ENCODE measurements at regions not wholly inside any gene's neighbourhood (a gene's known extent, or its start where the extent isn't known, plus 50 kb on each side); places are given as distances from the start of the nearest gene placed in this dataset.

DNA sequence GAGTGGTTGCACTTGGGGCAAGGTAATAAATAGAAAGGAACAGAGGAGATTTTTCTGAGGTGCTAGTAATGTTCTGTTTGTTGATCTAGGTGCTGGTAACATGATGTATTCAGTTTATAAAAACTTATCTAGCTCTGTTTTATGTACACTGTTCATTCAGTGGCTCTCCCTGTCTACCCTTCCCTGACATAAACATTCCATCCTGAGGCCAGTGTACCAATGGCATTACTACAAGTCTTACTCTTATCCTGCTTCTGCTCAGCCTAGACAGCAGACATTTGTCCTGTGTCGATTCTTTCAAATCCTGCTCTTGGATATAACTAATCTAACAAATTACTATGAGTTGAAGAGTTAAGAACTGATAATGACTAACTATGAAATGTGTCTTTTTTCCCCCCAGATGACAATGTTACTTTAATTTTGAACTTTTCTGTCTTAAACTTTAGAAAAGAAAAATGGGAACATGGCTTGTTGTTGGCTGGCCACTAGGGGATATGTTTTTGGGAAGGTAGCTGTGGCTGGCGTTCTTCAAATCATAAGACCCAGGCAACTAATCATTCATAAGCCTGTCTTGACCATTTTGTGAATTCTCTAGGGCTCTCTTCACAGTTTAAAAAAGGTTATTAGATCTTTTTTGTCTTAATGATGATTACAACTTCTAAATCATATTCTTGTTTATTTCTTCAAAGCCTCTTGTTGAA, 390.9 kb downstream of the PBX1 start:
- DNase-seq, result no peak

DNA sequence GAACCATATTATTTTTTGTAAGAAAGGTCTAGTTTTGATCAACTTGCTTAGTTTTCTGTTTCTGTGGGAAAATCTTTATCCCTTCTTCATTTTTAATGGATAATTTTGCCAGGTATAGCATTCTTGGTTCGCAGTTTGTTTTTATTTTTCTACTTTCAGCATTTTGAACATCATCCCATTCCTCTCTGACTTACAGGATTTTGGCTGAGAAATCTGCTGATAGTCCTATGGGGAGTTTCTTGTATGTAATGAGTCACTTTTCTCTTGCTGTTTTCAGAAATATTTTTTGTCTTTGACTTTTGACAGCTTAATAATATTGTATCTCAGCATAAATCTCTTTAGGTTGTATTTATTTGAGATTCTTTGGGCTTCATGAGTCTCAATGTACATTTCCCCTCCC, 389.1 kb downstream of the PBX1 start:
- no peak for DNase-seq

DNA sequence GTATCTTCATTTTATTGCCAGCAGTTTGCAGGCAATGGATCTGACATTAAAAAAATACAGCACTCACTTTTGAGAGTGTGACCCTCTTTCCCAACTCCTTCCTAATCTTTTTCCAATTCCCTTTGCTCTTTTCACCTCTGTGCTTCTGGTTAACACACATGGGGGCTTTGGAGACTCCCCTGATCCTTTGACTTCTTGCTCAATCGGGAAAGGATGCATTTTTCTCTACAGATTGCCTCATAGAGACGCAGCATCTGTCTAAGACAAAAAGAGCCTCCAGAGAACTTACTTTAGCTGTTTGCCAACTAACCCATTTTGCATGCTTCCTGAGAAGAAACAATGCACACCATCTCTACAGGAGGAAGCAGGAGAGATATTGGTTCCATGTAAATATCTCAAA, 378.3 kb downstream of the PBX1 start:
- no peak for DNase-seq

DNA sequence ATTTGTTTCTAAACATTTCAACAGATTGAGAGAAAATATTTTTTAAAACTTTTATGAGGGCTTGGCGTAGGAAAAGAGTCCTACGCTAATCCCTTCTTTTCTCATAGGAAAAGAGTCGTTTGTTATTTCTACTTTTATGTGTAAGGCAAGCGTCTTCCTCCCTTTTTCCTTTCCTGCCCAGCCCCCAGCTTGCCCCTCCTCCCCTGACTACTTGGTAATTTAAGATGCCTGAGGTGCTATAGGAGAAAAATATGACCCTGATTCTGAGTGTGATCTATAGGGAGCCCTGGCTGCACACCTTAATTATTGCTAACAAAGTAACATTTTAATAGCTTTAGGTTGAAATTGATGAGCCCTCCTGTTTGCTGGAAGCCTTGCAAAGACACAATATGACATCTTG, 373.6 kb downstream of the PBX1 start:
- DNase-seq, result no peak

DNA sequence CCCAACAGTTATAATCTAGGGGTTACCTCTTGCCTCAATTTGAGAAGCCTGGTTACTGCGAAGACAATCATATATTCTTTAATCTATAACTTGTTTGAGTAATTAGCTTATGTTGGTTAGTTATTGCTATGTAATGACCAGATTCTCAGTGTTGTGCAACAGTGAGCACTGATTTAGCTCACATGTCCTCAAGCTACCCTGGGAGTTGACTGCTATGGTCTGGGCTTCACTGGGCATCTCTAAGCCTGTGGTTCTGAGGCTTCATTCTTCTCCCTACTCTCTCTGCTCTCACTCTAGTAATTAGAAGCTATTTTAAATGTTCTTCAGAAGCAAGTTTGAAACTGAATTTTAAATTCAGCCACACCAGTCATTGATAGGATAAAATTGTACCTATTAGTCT, 371.8 kb downstream of the PBX1 start:
- no peak for DNase-seq

DNA sequence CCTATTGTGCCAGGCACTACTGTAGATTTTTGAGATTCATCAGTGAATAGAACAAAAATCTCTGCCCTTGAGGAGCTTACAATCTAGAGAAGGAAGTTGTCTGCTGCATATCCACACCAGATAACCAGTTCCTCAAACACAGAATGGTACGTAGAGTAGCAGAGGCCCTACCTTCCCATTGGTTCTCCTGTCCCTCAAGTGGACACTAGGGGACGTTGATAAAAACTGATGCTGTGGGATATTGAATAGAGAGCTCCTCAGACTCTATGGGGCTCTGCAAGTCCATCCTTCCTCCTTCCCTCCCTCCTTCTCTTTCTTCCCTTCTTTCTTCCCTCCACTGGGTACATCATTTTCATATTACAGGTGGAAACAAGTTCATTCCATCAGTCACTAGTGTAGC, 371.3 kb downstream of the PBX1 start:
- DNase-seq, result no peak

DNA sequence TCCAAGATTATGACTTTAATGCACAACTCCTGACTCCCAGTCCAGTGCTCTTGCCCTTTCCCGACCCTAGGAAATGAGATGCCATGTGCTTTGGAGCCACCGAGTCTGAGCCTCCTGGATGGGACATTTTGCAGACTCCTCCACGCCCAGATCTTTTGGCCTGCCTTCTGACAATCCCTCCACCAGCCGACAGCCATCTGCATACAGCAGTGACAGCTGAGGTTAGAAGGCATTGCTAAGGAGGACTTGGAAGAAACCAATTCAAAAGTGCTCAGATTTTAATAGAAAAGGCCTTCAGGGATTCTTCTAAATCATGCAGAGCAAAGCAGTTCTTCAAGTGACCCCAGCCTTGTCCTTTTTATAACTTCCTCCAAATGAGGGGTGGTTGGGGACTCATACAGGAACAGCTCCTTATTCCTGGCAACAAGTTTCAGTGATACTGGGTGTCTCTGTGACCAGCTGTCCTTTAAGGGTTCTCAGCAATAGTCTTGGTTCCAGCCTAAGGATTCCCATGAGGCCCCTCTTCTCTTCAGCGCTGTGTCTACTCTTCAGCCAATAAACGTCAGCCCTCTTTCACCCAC, 369.3 kb downstream of the PBX1 start:
- DNase-seq, result no peak

DNA sequence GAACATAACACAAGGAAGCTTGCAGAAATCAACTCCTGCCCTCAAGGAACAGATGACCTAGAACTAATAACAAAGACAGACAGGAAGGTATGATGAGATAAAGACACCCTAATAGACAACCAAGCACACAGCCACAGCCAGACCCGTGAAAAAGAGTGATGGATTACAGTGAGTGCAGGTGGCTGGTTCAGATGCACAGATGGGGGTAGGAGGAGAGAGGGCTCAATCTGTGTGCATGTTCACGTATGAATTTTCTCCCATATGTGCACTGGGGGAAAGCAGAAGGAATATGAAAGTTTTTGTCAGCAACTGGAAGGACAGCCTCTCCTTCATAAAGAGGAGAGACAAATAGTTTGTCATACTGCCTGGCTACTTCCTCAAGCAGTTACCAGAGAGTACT, 367.1 kb downstream of the PBX1 start:
- no peak for DNase-seq

DNA sequence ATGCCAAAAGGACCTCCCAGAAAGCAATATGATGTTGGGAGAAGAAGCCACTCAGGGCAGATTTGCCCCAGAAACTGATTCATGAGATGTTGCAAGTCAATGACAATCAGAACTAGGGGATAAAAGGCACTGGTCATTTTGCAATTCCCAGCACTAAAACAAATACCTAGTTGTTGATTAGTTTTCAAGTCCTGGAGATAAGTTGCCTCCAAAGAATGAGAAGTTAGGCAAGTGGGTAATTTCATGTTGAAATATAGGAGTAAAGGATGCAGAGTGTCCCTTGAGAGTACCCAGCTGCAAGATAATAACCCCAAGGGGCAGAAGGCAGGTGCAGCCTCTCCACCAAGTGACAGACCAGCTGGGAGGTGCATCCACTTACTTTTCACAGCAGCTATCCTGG, 363.6 kb downstream of the PBX1 start:
- DNase-seq, result no peak

DNA sequence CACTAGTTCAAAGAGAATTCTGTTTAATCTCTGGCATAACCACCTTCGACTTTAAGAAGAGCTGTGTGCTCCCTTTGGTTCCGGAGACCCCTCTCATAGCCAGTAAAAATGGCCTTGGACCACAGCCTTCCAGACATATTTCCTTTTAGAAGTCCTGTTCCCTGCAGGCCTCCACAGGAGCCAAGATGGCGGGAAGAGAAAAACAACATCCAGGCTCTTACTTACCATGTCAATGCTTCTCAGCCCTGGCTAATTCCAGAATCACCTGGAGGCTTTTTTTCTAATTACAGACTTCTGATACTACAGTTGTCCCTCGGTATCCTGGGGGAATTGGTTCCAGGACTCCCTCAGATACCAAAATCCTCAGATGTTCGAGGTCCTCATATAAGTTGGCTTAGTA, 362.5 kb downstream of the PBX1 start:
- no peak for DNase-seq

DNA sequence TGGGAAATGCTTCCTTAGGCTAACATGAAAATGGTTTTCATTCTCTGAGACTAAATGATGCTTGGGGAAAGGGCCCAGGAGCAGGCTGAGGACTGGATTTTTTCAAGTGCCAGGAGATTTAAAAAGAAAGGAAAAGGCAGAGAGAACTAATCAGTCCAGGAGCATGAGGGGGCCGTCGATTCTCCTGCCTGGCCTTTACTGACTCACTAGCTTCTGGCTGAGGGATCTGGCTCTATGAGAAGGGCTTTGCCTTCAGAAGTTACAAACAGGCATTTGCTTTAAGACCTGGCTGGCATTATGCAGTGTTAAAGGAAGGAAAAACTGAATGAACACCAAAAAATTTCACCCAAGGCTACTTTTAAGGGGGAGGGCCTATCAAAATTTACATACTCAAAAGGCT, 359.2 kb downstream of the PBX1 start:
- no peak for DNase-seq

DNA sequence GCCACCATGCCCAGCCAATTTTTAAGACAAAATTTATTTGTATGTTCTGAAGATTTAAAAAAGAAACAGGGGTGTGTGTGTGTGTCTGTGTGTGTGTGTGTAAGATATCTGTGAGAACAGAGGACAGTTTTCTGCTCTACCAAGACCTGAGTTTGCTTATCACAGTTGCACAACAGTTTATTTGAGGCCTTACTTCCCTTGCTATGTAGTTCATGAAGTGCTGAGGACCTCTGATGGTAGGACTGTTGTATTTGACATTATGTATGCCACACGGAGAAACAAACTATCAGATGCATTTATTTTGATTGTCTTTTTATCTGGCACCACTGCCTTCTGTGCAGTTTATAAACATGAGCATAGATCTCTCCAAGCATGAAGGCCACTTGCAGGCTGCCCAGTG, 355.2 kb downstream of the PBX1 start:
- DNase-seq, result peak in 2 of 56 donors; percentile 0 to 11

DNA sequence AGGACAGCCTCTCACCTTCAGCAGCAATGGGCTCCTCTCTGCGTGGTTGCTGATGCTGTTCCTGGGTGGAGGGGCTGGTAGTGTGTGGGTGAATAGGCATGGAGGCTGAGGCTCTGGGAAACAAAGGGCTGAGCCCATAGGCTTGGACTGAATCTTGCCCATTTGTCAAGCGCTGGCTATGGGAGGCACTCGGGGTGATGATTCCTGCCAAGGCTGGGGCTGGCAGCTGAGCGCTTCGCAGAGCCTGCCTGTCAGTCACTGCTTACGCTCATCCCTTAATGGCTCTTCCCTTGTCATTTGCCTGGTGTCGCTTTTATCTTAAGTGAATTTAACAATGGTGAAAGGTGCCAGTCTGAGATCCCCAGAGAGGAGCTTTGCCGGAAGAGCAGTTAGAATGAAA, 353.3 kb downstream of the PBX1 start:
- DNase-seq, result peak in 6 of 56 donors; percentile 1 to 17 (median 3)

DNA sequence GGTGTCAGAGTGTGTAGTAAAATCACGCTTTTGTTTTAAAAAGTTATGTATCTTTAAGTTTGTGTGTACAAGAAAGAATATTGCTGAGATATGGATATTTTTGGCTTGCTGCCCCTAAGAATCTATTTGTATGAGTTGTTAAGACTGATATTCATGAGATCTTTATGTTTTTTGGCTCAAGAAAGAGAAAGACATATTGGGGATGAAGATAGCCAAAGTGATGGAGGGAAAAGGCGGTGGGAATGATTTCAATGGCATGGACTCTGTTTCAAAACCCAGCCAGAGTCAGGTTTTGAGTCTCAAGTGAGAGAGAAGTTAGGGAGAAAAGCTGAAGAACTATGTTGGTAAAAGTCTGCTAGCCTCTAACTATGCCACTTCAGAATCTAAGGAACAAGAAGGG, 351.7 kb downstream of the PBX1 start:
- no peak for DNase-seq

DNA sequence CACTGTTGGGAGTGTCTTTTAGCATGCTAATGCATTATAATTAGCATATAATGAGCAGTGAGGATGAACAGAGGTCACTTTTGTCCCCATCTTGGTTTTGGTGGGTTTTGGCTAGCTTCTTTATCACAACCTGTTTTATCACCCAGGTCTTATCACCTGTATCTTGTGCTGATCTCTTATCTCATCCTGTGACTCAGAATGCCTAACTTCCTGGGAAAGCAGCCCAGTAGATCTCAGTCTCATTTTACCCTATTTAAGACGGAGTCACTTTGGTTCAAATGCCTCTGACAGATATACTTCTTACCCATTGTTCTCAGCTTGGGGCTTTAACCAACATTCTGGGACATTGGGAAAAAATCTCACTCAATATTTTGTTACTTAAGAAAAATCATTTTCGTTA, 348.7 kb downstream of the PBX1 start:
- DNase-seq, result no peak

DNA sequence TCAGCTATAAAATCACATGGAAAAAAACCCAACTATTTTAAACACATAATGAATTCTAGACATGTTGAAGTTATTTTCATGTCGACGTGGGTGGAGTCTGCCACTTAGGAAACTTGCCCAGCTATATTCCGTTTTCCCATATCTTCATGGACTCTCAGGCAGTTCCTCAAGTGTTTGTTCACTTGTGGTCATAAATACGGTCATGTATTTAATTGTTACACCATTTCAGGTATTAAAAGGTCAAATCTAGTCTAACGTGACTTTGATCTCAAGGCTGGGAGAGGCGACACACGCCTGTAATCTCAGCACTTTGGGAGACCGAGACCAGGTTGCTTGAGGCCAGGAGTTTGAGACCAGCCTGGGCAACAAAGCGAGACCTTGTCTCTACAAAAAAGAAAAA, 346.9 kb downstream of the PBX1 start:
- DNase-seq, result no peak

DNA sequence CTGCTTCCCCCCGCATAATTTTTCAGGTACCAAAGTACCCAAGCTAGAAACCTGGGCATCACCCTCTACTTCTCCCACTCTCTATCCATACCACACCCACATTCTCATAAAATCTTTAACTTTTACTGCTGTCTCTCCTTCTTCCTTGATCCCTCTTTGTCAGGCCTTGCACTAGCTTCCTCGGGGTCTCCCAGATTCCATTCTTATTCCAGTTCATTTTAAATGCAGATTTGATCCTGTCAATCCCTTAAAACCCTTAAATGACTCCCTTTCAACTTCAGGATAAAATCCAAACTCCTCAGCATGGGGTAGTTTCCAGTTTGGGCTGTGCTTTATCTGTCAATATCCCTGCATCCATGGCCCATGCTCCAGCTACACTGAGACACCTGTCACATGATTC, 343.5 kb downstream of the PBX1 start:
- DNase-seq, result no peak
